ENCODE measurements at regions not wholly inside any gene's neighbourhood (a gene's known extent, or its start where the extent isn't known, plus 50 kb on each side); places are given as distances from the start of the nearest gene placed in this dataset.

GRCh38 chr2:156219491-156220100 is 112.9 kb downstream of the NR4A2 start:
- H3K9ac ChIP-seq (ENCODE audit: extremely low read depth, low read length, poor library complexity, severe bottlenecking), result no peak overlapping the region
- Mint-ChIP-seq H3K4me1 (peaks cover 4% of the 10 kb centered on the region), H3K4me3 (no peak overlapping the region), H3K36me3 (ENCODE audit: low read depth) (peaks cover 37% of the 10 kb centered on the region), H3K27me3 (ENCODE audit: insufficient read depth) (peaks cover 1% of the 10 kb centered on the region), H3K9me3 (peaks cover 33% of the 10 kb centered on the region), H3K27ac (no peak overlapping the region)
- H3K4me3 ChIP-seq (ENCODE audit: low read length), result no peak overlapping the region
- H3K27ac ChIP-seq (ENCODE audit: low read depth, low read length), result no peak overlapping the region
- WGBS, 2 experiments (ENCODE audit: insufficient coverage in 1 of 2, insufficient read length in 1 of 2), result 89 to 100% methylated on average over 3 to 4 of the region's 4 CpGs
- peaks cover 29% of the 10 kb centered on the region for H3K9me3 ChIP-seq (ENCODE audit: control insufficient read depth, low read length)
- H3K36me3 ChIP-seq (ENCODE audit: control insufficient read depth, insufficient read depth, low read length), result no peaks in the 10 kb centered on the region
- no peaks in the 10 kb centered on the region for H3K4me1 ChIP-seq (ENCODE audit: control insufficient read depth, insufficient read depth, low read length)
- DNase-seq, result no peak
- no peak for TF ChIP-seq CTCF (conservative IDR thresholded peaks at IDR 0.05)
- H3K27me3 ChIP-seq (ENCODE audit: control insufficient read depth, insufficient read depth, low read length, poor library complexity, severe bottlenecking), result no peaks in the 10 kb centered on the region

- Mint-ChIP-seq H3K36me3 (ENCODE audit: low read depth) (peaks cover 4% of the 10 kb centered on the region), H3K27ac (no peak overlapping the region), H3K27me3 (ENCODE audit: insufficient read depth) (peaks cover 1% of the 10 kb centered on the region), H3K9me3 (peaks cover under 1% of the 10 kb centered on the region), H3K4me3 (no peak overlapping the region), H3K4me1 (peaks cover 4% of the 10 kb centered on the region)
- TF ChIP-seq CTCF (conservative IDR thresholded peaks at IDR 0.05), result no peak
- Histone ChIP-seq H3K9me3 (ENCODE audit: control insufficient read depth, low read length) (no peaks in the 10 kb centered on the region), H3K27ac (ENCODE audit: low read depth, low read length) (no peak overlapping the region), H3K36me3 (ENCODE audit: control insufficient read depth, insufficient read depth, low read length) (no peaks in the 10 kb centered on the region), H3K4me1 (ENCODE audit: control insufficient read depth, insufficient read depth, low read length) (no peaks in the 10 kb centered on the region), H3K27me3 (ENCODE audit: control insufficient read depth, insufficient read depth, low read length, poor library complexity, severe bottlenecking) (no peaks in the 10 kb centered on the region), H3K9ac (ENCODE audit: extremely low read depth, low read length, poor library complexity, severe bottlenecking) (no peak overlapping the region), H3K4me3 (ENCODE audit: low read length) (no peak overlapping the region)
- DNase-seq, result no peak
- WGBS, 2 experiments (ENCODE audit: insufficient coverage in 1 of 2, insufficient read length in 1 of 2), result 96% methylated on average over 2 of the region's 2 CpGs; no CpG with 5 or more reads in 1 of the 2 experiments
These were observed 116.9 kb downstream of the NR4A2 start for GRCh38 chr2:156215656-156216055.

GRCh38 chr2:156211318-156211717 is 121.2 kb downstream of the NR4A2 start:
- no peak for TF ChIP-seq CTCF (conservative IDR thresholded peaks at IDR 0.05)
- H3K27me3 Mint-ChIP-seq (ENCODE audit: insufficient read depth), result no peaks in the 10 kb centered on the region
- no peak overlapping the region for H3K27ac Mint-ChIP-seq
- DNase-seq, result no peak
- no peak overlapping the region for H3K9ac ChIP-seq (ENCODE audit: extremely low read depth, low read length, poor library complexity, severe bottlenecking)
- no peak overlapping the region for H3K4me3 Mint-ChIP-seq
- H3K36me3 ChIP-seq (ENCODE audit: control insufficient read depth, insufficient read depth, low read length), result no peaks in the 10 kb centered on the region
- H3K9me3 ChIP-seq (ENCODE audit: control insufficient read depth, low read length), result no peaks in the 10 kb centered on the region
- H3K36me3 Mint-ChIP-seq (ENCODE audit: low read depth), result no peaks in the 10 kb centered on the region
- peaks cover 7% of the 10 kb centered on the region for H3K4me1 Mint-ChIP-seq
- H3K4me3 ChIP-seq (ENCODE audit: low read length), result no peak overlapping the region
- H3K27ac ChIP-seq (ENCODE audit: low read depth, low read length), result no peak overlapping the region
- no peaks in the 10 kb centered on the region for H3K4me1 ChIP-seq (ENCODE audit: control insufficient read depth, insufficient read depth, low read length)
- no peaks in the 10 kb centered on the region for H3K9me3 Mint-ChIP-seq
- no peaks in the 10 kb centered on the region for H3K27me3 ChIP-seq (ENCODE audit: control insufficient read depth, insufficient read depth, low read length, poor library complexity, severe bottlenecking)

Measured in endodermal cell (in vitro differentiated cells).